ENCODE measurements at regions not wholly inside any gene's neighbourhood (a gene's known extent, or its start where the extent isn't known, plus 50 kb on each side); places are given as distances from the start of the nearest gene placed in this dataset.
A peak's percentile ranks its signal among the peaks of the same experiment; 100 is the strongest.
"Not testable (repeated sequence)": the region's sequence is repeated elsewhere in the genome, so short reads cannot be mapped to it uniquely, and the experiment has no call there.

DNA sequence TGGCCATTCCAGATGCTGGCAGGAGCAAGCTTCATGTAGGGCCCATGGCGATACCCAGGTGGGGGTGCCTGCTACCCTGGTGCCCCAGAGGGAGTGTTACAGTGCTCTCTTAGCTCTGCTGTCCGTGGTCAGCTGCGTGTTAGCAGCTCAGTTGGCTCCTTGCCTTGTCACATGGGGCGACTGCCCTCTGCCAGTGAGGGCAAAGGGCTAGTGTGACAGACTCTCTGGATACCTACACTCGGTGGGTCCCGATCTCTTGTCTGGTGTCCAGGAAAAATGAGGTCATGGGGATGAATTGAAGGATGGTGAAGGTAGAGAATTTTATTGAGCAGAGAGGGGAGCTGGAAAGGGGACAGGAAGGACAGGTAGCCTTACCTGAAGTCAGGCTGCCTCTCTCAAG lies 152.2 kb downstream of the CYP26A1 start (continued):
- TF ChIP-seq, protein P1, sequence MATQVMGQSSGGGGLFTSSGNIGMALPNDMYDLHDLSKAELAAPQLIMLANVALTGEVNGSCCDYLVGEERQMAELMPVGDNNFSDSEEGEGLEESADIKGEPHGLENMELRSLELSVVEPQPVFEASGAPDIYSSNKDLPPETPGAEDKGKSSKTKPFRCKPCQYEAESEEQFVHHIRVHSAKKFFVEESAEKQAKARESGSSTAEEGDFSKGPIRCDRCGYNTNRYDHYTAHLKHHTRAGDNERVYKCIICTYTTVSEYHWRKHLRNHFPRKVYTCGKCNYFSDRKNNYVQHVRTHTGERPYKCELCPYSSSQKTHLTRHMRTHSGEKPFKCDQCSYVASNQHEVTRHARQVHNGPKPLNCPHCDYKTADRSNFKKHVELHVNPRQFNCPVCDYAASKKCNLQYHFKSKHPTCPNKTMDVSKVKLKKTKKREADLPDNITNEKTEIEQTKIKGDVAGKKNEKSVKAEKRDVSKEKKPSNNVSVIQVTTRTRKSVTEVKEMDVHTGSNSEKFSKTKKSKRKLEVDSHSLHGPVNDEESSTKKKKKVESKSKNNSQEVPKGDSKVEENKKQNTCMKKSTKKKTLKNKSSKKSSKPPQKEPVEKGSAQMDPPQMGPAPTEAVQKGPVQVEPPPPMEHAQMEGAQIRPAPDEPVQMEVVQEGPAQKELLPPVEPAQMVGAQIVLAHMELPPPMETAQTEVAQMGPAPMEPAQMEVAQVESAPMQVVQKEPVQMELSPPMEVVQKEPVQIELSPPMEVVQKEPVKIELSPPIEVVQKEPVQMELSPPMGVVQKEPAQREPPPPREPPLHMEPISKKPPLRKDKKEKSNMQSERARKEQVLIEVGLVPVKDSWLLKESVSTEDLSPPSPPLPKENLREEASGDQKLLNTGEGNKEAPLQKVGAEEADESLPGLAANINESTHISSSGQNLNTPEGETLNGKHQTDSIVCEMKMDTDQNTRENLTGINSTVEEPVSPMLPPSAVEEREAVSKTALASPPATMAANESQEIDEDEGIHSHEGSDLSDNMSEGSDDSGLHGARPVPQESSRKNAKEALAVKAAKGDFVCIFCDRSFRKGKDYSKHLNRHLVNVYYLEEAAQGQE (IDR thresholded peaks at IDR 0.05), result peak; percentile 36
- TF ChIP-seq TAF1 (conservative IDR thresholded peaks at IDR 0.05) (no peak), HNF4G (IDR thresholded peaks at IDR 0.05) (peak; percentile 75)

DNA sequence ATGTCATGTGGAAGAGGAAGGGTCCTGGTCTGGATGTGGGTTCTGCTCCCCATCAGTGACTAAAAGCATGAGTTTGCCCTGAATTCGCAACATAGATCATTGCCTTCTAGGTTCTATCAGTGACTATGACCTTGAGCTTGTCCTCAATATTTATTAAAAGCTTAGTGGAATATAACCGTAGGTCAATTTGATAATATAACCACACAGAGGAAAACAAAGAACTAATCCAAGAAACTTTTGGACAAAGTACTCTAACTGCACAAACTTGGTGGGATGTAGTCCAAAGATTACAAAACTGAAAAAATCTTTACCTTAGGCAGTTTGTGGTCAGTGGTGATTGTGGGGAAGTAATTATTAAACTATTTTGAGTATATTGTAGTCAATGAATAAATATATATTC lies 152.9 kb downstream of the CYP26A1 start:
- no peak overlapping the region for H3K4me3 ChIP-seq (ENCODE audit: low read depth in 1 of 3, low read length in 3 of 3)
- no peaks in the 10 kb centered on the region for H3K9me3 ChIP-seq (ENCODE audit: control insufficient read depth in 4 of 4, low read length in 3 of 4)
- H3K4me1 ChIP-seq (ENCODE audit: control insufficient read depth in 4 of 4, insufficient read depth in 4 of 4, low read length in 3 of 4), result peaks cover 8 to 31% (median 14%) of the 10 kb centered on the region in 4 donors
- TF ChIP-seq, protein P2, sequence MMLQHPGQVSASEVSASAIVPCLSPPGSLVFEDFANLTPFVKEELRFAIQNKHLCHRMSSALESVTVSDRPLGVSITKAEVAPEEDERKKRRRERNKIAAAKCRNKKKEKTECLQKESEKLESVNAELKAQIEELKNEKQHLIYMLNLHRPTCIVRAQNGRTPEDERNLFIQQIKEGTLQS (IDR thresholded peaks at IDR 0.05), result no peak
- TF ChIP-seq, protein P3, sequence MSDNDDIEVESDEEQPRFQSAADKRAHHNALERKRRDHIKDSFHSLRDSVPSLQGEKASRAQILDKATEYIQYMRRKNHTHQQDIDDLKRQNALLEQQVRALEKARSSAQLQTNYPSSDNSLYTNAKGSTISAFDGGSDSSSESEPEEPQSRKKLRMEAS (IDR thresholded peaks at IDR 0.05), result no peak
- TF ChIP-seq RXRA (IDR thresholded peaks at IDR 0.05), result peak in 1 of 2 donors; percentile 64
- TF ChIP-seq JUND (IDR thresholded peaks at IDR 0.05), result peak in 1 of 2 donors; percentile 9
- TF ChIP-seq NR2F2 (IDR thresholded peaks at IDR 0.05), result no peak
- TF ChIP-seq SP1 (IDR thresholded peaks at IDR 0.05), result no peak
- TF ChIP-seq HNF4G (IDR thresholded peaks at IDR 0.05), result no peak
- TF ChIP-seq HNF4A (conservative IDR thresholded peaks at IDR 0.05), result peak in 1 of 2 donors; percentile 63
- TF ChIP-seq RAD21 (IDR thresholded peaks at IDR 0.05), result peak in 1 of 2 donors; percentile 10
- no peak for TF ChIP-seq FOXA1 (IDR thresholded peaks at IDR 0.05)
- TF ChIP-seq YY1 (IDR thresholded peaks at IDR 0.05), result peak; percentile 4
- WGBS, result 31% methylated on average over 2 of the region's 2 CpGs
- H3K36me3 ChIP-seq (ENCODE audit: control insufficient read depth in 4 of 4, insufficient read depth in 3 of 4, low read depth in 1 of 4, low read length in 3 of 4), result no peaks in the 10 kb centered on the region
- H3K9ac ChIP-seq (ENCODE audit: low read depth in 1 of 2, low read length in 2 of 2), result peak overlapping the region in 1 of 2 donors; percentile 8
- H3K27me3 ChIP-seq (ENCODE audit: control insufficient read depth in 4 of 4, insufficient read depth in 4 of 4, low read length in 3 of 4), result no peaks in the 10 kb centered on the region
- peak overlapping the region; percentile 71 to 80 for H3K27ac ChIP-seq (ENCODE audit: low read depth in 1 of 2, low read length in 2 of 2)
- no peak for DNase-seq (ENCODE audit: low spot score)

GRCh38 chr10:93230596-93230995 lies 156.9 kb downstream of the CYP26A1 start:
- 49% methylated on average over 7 of the region's 7 CpGs for WGBS
- not testable (repeated sequence) for H3K36me3 ChIP-seq (ENCODE audit: control insufficient read depth in 4 of 4, insufficient read depth in 3 of 4, low read depth in 1 of 4, low read length in 3 of 4); H3K9me3 ChIP-seq (ENCODE audit: control insufficient read depth in 4 of 4, low read length in 3 of 4); H3K9ac ChIP-seq (ENCODE audit: low read depth in 1 of 2, low read length in 2 of 2); H3K4me3 ChIP-seq (ENCODE audit: low read depth in 1 of 3, low read length in 3 of 3); H3K27me3 ChIP-seq (ENCODE audit: control insufficient read depth in 4 of 4, insufficient read depth in 4 of 4, low read length in 3 of 4); DNase-seq (ENCODE audit: low spot score)
- peak in 1 of 2 donors; percentile 44 for TF ChIP-seq RXRA (IDR thresholded peaks at IDR 0.05)
- TF ChIP-seq HNF4A (conservative IDR thresholded peaks at IDR 0.05), result peak in 1 of 2 donors; percentile 15
- peak overlapping the region in 1 of 2 donors; percentile 10 for H3K27ac ChIP-seq (ENCODE audit: low read depth in 1 of 2, low read length in 2 of 2)
- peaks cover 8 to 28% (median 16%) of the 10 kb centered on the region in 4 donors for H3K4me1 ChIP-seq (ENCODE audit: control insufficient read depth in 4 of 4, insufficient read depth in 4 of 4, low read length in 3 of 4)

- H3K4me3 ChIP-seq (ENCODE audit: low read depth in 1 of 3, low read length in 3 of 3); DNase-seq (ENCODE audit: low spot score); H3K9ac ChIP-seq (ENCODE audit: low read depth in 1 of 2, low read length in 2 of 2); H3K27ac ChIP-seq (ENCODE audit: low read depth in 1 of 2, low read length in 2 of 2); H3K36me3 ChIP-seq (ENCODE audit: control insufficient read depth in 4 of 4, insufficient read depth in 3 of 4, low read depth in 1 of 4, low read length in 3 of 4); H3K27me3 ChIP-seq (ENCODE audit: control insufficient read depth in 4 of 4, insufficient read depth in 4 of 4, low read length in 3 of 4); H3K9me3 ChIP-seq (ENCODE audit: control insufficient read depth in 4 of 4, low read length in 3 of 4): not testable (repeated sequence)
- 97% methylated on average over 2 of the region's 2 CpGs for WGBS
- H3K4me1 ChIP-seq (ENCODE audit: control insufficient read depth in 4 of 4, insufficient read depth in 4 of 4, low read length in 3 of 4), result peaks cover 2 to 28% (median 12%) of the 10 kb centered on the region in 4 donors
These were observed 158.5 kb downstream of the CYP26A1 start for GRCh38 chr10:93232159-93232558.

Data from liver (tissue), 7 donors.